Endometrial microvascular endothelial cells (primary cell): ENCODE measurements at regions not wholly inside any gene's neighbourhood (a gene's known extent, or its start where the extent isn't known, plus 50 kb on each side); places are given as distances from the start of the nearest gene placed in this dataset.
"Not testable (repeated sequence)": the region's sequence is repeated elsewhere in the genome, so short reads cannot be mapped to it uniquely, and the experiment has no call there.

Experiments
- in situ Hi-C: cut with HindIII; loops from 2 replicates; pipeline ENCODE4 v1.10.0; 2017; ENCODE audit warnings: low sequenced_read_pairs, low pct_unique_long_range_greater_than_20kb; ENCODE audit errors: inconsistent ontology term

DNA sequence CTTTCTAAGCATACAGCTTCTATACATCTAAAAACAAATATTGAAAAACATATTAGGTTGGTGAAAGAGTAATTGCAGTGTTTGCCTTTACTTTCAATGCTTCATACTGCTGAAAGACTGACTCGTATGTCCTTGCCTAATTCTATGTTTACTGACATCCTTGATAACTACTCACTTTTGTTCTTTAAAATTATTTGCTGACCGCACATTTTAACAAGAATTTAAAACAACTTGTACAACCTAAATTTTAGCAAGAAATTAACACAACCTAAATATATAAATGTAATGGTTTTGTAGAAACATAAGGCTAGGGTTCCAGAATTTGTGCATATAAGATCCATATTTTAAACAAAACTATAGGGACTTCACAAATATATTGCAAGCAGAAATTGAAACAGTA, 640.2 kb upstream of the MMS22L start:
- in situ Hi-C loops = no loop called here

DNA sequence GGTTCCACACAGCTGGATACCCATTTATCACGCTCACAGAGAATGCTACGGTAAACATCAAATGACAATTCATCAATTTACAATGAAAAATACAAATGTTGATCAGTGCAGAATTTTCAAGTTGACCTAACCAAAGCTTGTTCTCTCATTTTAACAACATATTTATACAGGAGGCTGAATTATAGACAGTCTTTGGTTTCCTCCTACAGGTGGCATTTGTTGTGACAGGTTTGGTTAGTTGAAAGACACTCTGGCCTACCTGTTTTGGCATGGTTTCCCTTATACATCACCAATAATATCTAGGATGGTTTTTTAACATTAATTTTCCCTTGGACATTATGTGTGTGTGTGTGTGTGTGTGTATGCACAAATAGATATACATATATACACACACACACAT, 642.5 kb upstream of the MMS22L start:
- in situ Hi-C loops = no loop called here

DNA sequence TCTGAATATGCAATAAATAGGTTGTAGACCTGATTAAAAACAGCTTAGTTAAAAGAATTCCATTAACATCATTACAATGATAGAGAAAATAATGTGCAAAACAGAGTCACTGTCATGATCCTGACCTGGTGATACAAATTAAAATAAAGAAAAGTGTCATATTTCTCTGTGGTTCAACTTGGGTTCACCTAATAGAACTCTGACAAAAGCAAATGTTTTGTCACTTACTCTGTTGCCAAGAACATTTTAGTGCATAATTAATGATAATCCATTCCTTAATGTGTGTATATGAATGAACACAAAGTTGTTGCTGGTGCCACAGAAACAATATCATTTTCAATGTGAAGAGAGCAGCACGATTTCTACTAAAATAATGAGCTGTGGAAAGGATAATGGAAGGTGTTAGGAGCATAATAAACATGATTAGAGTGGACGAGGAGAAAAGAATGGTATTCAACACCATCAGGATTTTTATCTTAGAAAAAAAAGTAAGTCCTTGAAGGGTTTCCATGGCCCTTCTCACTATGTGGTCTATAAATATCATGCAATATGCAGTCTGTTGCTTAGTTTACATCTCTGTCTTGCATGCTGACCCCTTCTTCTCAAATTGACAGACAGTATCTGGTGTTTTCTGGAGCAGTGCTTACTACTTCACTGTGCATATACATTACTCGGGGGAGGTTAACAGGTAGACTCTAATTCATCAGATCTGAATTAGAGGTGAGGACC, 656.6 kb upstream of the MMS22L start:
- in situ Hi-C loops = no loop called here

DNA sequence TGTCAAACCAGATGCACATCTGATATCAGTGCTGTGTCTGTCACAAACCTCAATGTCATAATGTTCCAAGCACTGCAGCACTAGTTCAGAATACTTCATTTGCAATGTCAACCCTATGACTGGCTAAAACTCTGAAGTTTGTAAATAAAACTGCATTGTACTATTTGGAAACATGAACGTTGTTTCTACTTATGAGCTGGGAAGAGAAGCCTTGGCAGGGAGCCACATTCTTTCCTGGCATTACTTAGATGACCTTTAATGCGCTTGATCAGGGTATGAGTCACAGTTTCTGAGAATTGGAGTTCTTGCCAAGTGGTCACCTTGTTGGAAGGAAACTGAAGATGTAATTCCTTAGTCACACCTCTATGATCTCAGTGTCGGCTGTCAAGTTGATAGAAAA, 664.8 kb upstream of the MMS22L start:
- in situ Hi-C loops = no loop called here

DNA sequence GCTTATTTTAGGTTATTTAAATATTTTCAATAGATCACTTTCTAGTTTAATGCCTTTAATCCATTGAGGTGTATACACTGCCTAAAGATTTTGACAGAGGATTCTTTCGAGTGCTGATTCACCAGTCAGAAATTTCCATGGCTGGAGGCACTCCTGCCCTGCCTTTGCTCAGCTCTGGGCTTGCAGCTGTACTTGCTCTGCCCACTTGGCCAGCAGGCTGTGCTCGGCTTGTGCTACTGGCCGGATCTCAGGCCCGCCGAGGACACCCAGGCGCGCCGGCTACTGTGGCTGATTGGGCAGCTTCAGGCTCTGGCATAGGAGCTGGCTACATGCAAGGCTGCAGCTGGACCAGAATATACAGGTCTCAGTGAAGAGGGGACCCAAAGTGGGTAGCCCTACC, 675.1 kb upstream of the MMS22L start:
- in situ Hi-C loops = no loop called here

DNA sequence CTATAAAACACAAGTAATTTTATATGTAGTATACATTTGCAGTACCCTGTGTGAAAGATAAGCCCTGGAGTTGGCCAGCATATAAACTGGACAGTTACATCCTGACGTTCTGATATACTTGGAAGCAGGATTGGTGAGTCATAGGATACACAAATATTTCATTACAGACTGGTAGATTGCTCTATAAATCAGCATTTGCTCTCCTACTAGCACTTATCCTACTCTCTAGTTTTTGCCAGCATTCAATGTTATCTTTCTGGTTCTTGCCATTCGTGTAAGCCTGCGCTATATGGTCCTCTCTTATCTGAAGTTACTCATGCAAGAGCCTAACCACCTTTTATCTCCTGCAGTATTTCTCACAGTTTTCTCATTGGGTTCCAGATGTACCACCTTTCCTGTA, 680.2 kb upstream of the MMS22L start:
- in situ Hi-C loops = no loop called here

DNA sequence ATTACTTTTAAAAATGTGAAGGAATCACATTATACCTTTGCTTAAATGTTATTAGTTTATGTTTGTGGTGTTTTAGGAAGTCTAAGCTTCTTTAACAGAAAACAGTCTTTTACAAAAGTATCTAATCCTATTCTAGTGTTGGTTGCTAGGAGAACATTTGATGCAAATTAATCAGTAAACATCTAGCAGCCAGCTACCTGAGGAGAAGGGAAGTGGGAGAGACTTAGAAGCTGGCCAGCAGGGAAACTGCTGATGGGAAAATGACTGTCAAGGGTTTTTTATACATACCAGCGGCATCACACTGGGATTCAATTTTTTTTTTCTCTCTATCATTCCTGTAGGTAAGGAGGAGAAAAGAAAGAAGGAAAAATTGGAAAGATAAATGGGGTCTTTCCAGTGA, 686.0 kb upstream of the MMS22L start:
- in situ Hi-C loops = no loop called here

DNA sequence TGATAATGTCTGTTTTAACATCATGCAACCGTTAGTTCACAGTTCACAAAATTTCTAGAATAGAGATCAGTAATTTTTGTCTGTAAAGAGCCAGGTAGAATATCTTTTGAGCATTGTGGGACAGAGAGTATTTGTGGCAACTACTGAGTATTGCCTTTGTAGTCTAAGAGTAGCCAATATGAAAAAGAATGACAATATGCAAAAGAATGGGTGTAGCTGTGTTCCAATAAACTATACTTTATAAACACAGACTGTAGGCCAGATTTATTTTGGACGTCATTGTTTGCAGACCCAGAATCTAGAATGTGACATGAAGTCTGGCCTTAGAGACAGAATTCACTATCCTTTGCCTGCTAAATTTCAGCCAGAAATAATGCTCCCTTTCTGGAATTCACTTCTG, 694.1 kb upstream of the MMS22L start:
- in situ Hi-C loops = no loop called here

DNA sequence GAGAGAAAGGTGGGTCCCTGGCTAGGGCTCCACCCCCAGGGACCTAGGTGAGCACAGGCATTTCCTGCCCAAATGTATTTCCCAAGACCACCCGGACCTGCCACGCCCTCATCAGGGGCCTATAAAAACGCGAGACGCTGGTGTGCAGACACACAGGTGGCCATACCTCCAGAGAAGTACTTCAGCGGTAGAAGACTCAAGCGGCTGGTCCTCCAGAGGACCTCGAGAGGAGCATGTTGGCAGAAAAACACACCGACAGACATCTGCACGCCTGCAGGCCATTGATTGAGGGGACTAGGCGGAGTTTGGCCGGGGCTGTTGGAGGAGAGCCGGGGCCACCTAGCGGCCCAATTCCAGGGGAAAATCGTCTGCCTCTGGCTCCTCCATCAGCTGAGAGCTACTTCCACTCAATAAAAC, 695.8 kb upstream of the MMS22L start:
- in situ Hi-C loops = no loop called here

DNA sequence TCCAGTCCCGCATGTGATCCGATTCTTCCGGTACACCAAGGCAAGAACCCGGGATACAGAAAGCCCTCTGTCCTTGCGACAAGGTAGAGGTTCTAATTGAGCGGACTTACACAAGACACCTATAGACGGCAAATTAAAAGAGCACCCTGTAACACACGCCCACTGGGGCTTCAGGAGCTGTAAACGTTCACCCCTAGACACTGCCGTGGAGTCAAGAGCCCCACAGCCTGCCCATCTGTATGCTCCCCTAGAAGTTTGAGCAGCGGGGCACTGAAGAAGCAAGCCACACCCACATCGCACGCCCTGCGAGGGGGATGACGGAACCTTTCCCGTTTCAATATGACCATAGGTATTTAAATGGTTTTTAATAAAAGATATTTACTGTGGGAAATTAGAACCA, 696.3 kb upstream of the MMS22L start:
- in situ Hi-C loops = not testable (repeated sequence)

DNA sequence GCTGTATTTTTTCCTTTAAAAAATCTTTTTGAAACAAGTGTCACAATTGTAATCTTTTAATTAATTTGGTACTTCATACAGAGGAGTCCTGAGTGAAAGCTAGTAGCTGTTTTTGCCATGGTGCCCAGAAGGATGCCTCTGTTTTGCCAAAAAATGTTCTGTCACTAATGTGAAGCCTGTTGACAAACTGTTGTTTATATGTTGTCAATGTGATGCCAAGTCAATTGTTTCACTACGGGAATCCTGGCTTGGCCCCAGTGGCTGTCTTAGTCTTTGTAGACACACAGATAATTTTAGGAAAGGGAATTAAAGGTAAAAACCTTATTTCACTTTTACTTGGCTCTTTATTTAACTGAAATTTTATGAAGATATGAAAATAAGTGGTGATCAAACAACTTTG, 706.4 kb upstream of the MMS22L start:
- in situ Hi-C loops = no loop called here

DNA sequence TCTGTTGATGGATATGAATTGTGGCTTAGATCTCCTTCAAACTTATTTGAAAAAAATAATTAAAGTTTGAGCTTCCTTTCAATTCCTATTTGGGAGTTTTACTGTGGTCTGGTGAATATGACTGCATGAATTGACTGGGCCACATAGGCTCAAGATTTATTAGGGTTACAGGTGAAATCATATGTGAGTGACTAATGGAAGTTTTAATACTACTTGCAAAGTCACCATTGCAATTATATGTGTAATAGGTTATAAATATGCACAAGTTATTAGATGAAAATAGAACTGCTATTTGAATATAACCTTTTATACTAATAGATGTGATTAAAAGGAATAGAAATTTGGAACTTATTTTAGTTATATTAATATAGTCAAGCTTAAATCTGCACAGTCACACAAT, 712.1 kb upstream of the MMS22L start:
- in situ Hi-C loops = no loop called here

DNA sequence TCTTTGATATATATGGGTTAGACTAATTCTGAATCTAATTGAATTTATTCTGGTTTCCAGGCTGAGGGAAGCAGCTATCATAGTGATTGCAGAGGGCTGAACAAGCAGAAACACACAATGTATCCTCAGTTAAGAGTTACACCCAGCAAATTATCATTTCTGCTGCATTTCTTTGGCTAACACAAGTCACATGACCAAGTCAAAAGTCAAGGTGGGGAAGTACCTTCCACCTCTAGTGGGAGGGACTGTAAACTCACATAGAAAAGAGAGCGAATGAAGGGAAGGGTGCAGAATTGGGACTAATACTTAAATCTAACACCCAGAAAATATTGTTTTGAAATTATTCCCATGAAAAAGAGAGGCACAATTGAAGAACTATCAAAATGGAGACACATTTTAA, 719.7 kb upstream of the MMS22L start:
- in situ Hi-C loops = no loop called here

DNA sequence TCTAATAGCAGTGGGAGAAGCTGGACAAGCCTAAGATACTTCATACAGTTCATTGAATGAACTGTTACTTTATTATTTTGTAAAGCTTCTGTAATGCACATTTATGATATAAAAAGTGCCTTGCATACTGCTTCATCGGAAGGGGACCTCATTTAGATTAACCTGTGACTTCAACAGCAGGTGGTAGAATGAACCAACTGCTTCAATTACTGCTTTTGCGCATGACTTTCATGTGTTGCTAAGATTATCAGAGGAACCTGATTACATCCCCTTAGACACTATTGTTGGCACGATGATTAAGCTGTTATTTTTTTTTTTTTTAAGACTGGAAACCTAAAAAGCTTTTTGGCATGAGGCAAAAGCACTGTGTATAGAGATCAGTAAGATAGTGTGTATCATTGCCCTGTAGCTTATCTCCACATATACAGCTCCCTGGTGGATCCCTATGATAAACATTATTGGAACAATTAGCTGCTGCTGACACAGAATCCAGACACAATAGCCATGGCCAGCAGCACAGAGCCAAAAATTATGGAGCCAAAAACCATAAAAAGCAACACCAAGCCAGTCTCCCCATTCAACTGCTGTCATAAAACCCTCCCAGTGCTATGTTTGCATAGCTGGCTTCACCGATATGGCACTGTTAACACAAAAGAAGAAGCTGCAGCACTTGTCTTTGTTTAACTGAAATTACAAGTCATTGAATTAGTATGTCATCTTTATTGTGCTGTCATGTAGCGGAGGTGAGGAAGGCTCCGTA, 731.6 kb upstream of the MMS22L start:
- in situ Hi-C loops = no loop called here

DNA sequence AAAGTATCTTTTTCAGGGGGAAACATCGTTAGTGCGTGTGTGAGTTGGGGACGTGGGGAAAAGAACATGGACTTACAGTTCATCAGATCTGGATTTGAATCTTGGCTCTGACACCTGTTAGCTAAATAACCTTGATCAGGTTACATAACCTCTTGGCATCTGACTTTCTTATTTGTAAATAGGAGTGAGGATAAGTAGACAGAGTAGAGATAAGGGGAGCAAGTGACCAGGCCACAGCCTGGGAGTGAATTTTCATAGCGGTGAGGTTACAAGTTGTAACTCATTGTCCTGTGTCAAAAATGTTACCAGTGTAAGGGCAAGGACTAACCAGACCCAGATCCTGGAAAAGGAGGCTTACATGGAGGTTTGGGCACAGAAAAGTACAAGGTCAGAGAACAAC, 733.5 kb upstream of the MMS22L start:
- in situ Hi-C loops = no loop called here

DNA sequence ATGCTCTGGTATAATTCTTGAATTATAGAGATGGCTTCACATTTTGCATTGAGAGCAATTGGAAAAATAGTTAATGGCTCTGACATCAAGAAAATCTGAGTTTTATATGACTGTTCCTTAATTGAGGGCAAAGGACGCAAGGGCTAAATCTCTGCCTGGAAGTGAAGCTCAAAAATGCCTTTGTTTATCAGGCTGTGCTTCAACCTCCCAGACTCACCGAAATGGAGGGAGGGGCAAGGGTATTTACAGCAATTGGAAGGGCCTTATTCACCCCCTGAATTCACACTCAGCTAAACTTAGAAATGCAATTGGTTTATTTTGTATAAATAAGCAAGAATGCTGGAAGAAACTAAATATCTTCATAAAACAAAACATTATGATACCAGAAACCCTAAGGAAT, 737.2 kb upstream of the MMS22L start:
- in situ Hi-C loops = no loop called here

DNA sequence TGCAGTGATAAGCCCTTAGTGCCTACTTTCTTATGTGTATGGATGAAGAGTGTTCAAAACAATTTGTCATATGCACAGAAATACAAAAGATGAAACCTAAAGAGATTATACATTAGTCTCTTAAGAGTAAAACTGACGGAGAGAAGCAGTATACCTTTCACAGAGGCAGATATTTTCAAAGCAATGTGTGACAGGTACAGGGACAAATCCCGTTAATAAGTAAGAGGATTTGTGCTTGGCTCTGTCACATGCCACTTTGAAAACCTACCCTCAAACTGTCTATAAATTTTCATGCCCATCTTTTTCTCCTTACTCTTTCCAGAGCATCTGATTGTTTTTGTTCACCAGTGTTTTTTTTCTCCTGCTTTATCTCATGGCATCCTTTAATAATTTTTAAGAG, 741.3 kb upstream of the MMS22L start:
- in situ Hi-C loops = no loop called here

DNA sequence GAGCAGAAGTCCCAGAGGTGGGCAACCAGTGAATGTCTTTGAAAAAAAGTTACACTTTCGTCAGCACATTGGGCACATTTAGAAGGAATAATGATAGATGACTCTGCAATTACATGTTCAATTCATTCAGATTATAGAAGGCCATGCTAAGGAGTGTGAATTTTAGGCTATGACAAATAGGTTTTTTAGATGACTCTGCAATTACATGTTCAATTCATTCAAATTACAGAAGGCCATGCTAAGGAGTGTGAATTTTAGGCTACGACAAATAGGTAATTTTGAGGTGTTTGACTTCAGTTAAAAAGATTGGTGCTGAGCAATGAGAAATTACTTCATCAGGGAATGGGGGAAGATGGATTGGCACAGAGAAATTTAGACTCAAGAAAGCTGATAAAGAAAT, 744.9 kb upstream of the MMS22L start:
- in situ Hi-C loops = no loop called here

DNA sequence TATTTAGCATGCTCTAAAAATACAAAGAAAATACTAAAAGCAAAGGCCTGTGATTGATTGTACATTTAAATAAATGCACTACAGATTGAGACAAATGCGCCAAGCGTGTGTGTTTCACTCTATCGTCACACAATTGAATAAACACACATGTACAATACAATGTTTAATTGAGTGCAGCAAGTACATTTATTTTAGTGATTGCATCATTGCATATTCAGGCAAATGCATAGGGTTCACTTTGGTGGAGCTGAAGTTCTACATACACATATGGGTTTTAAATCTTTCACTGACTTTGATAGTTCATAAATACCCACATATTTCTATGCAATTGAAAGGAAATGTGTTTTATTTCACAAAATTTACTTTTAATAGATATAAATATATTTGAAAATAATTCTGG, 750.6 kb upstream of the MMS22L start:
- in situ Hi-C loops = no loop called here

DNA sequence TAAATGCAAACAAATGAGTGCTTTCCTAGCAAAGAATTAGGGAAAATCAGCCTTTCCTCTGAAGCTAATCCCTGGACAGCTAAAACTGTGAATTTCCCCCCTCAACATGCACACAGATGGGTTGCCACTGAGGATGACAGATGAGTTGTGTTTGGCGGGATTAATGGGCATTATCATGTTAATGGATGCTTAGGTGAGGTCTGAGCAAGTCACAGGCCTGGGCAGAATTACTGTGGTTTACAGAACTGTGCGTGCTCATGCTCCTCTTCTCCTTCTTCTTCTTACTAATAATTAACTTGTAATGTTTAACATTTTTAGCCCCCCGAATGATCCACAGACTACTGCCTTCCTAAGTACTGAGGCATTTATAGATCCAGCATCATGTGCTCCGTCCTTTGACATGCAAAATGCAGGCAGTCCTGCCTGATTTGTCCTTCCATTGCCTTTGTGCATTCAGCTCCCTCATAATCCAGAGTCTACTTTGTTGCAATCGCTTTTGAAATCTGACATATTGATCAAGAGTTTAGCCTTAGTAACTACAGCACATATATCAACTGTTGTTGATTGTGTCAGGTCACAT, 753.4 kb upstream of the MMS22L start:
- in situ Hi-C loops = no loop called here
